Astrocyte of the cerebellum (primary cell): ENCODE measurements at regions not wholly inside any gene's neighbourhood (a gene's known extent, or its start where the extent isn't known, plus 50 kb on each side); places are given as distances from the start of the nearest gene placed in this dataset.

Experiments used
- DNase-seq: peaks from one replicate; pipeline ENCODE4 v3.0.0-alpha.2; 2011; ENCODE audit warnings: low read depth
- H3K4me3 ChIP-seq: 2 replicates; pipeline ENCODE4 v1.5.1; 2011; ENCODE audit warnings: mild to moderate bottlenecking, low read depth, low read length, moderate library complexity
- CTCF ChIP-seq: IDR thresholded peaks from 2 replicates; pipeline ENCODE4 v1.5.1; 2012; ENCODE audit warnings: low read length, low read depth, moderate library complexity, mild to moderate bottlenecking; ENCODE audit errors: missing control alignments
- in situ Hi-C: cut with HindIII; loops from 2 replicates; pipeline ENCODE4 v1.10.0; 2017; ENCODE audit warnings: low sequenced_read_pairs

DNA sequence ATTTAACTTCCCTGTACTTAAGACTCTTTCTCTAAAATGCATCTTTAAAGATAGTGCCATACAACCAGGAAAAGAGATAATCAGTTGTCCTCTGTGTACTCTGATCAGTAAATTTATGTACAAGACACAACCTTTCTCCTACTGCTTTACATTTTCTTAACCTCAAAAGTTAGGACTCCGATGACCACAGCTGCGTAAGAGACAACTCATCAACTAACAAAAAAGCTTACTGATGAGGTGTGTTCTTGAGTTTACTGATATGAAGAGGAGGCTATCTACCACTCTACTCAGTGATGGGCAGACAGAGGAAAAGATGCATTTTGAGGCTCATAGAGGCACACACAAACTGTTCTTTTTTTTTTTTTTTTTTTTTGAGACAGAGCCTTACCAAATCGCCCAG lies 71.4 kb upstream of the HIF1A start:
- no peak overlapping the region for H3K4me3 ChIP-seq
- DNase-seq: no peak
- in situ Hi-C loops: no loop called here
- no peak for TF ChIP-seq CTCF

GRCh38 chr14:61625165-61625564 lies 70.1 kb upstream of the HIF1A start:
- no peak for DNase-seq
- no peak overlapping the region for H3K4me3 ChIP-seq
- in situ Hi-C loops: no loop called here
- no peak for TF ChIP-seq CTCF

GRCh38 chr14:61627612-61628011 lies 67.7 kb upstream of the HIF1A start:
- TF ChIP-seq CTCF: no peak
- H3K4me3 ChIP-seq: no peak overlapping the region
- no peak for DNase-seq
- in situ Hi-C loops: no loop called here

DNA sequence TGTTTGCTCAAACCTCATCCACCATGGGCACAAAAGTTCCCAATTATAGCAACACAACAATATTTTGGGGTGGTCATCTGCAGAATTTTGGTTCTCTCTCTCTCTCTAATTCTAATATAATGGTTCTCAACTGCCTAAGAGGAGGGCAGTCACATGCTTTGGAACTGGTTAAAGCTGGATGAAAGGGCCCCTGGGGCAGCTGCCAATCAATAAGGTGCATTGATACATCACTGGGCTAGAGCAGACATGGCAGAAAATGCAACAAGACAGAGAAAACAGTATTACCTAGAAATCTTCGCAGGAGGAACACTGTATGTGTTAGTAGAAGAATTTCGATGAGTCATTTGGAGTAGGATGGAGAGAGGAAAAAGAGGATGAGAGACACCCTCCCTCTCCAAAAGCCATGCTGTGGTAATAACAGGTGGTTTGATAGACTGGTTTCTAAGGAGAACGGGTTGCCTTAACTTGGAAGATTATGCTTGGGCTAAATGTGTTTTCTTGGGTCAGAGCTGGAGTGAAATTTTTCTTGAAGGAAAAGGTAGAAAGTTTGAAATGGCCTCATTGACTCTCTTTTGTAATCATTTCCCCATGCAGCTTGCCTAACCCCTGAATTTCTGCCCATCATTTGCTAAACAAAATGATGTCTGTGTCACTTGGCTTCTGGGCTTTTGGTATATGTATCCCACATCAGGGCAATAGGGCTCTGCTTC lies 67.1 kb upstream of the HIF1A start:
- no peak overlapping the region for H3K4me3 ChIP-seq
- DNase-seq: no peak
- no peak for TF ChIP-seq CTCF
- in situ Hi-C loops: no loop called here

DNA sequence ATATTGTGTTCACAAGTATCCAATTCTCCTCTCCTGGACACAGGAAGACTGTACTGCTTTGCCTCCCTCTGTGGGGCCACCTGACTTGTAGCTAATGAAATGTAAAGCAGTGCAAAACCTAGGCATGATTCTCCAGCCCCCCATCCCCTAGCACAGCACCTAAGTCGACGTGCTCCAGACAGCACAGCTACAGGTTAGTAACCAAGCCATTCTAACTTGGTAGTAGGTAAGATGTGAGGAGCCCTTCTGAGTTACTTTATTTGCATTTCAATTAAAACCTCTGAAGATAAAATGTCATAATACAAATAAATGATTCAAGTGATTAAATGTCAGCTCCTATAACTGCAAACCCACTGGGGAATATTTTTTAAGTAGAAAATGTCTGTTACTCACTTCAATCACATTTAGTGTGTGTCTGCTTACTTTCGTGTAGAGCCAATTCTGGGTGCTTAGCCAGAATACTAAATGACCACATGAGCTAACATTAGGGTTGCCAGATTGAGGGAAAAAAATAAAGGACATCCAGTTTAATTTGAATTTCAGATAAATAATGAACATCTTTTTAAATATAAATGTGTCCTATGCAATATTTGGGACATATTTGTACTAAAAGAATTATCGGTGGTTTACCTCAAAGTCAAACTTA lies 64.8 kb upstream of the HIF1A start:
- in situ Hi-C loops: no loop called here

GRCh38 chr14:61631045-61631687 lies 64.1 kb upstream of the HIF1A start:
- in situ Hi-C loops: no loop called here
- DNase-seq: no peak
- no peak for TF ChIP-seq CTCF
- H3K4me3 ChIP-seq: no peak overlapping the region

More for the DNA sequence above, 64.8 kb upstream of the HIF1A start:
- no peak for TF ChIP-seq CTCF
- no peak for DNase-seq
- H3K4me3 ChIP-seq: no peak overlapping the region
